ENCODE measurements at regions not wholly inside any gene's neighbourhood (a gene's known extent, or its start where the extent isn't known, plus 50 kb on each side); places are given as distances from the start of the nearest gene placed in this dataset.

GRCh38 chr20:58570204-58570859, 55.1 kb upstream of the APCDD1L start:
- intact Hi-C loops (cut with DNase I) = loop anchor here (5.0 to 10.0 kb wide), 3 partner anchors 77 to 186 kb away; partner anchors contain the start of gene VAPB
- Histone ChIP-seq H3K27me3 (no peaks in the 10 kb centered on the region), H3K4me3 (no peak overlapping the region), H3K27ac (peak overlapping the region in 3 of 4 donors; percentile 76 to 88 (median 82)), H3K36me3 (no peaks in the 10 kb centered on the region), H3K4me1 (peaks cover 2 to 59% (median 51%) of the 10 kb centered on the region in 4 donors), H3K9me3 (no peaks in the 10 kb centered on the region)
- TF ChIP-seq EP300 (IDR thresholded peaks at IDR 0.05) (no peak), POLR2AphosphoS5 (IDR thresholded peaks at IDR 0.05) (peak in 1 of 4 donors; percentile 16)
- 80 to 81% methylated on average over 15 of the region's 15 CpGs for WGBS, 2 donors
- no peak for DNase-seq

DNA sequence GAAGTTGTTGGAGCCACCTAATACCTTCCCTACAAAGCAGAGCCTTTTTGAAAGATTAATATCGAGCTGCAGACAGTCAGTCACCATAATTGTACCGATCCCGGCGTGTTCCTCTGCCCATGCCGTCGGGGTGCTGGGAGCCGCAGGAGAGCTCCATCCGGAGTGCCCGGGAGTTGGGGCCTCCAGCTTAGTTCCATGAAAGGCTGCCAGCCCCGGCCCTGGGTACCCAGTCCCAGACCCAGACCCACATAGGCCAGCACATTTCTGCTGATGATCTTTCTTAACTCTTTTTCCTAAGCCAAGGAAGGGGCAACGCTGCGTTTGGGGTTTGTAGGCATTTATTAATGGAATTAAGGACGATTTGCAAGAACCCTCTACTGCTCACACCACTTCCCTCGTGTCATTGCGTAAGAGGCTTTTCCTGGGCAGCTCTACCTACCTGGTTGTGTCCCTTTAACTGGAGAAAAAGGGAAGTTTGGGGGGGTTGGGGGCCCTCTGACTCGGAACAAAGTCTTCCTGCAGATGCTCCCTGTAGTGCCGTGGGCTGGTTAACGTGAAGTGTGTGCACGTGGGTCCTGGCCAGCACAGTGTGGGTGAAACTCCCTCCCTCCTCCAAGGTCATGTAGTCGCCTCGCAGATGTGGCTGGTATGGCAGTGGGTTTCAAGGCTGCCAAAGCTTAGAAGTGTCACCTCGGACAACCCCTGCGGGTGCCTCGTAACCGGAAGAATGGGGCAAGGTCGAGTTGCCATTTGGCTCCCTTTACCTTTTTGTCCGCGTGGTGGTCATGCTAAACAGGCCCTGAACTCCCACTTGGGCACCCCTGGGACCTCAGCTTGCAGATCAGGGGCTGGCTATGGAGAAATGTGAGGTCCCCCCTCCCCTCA, 54.3 kb upstream of the APCDD1L start:
- 70 to 86% methylated on average over 28 of the region's 28 CpGs for WGBS, 2 donors
- H3K27me3 ChIP-seq = no peaks in the 10 kb centered on the region
- peaks cover 2 to 59% (median 51%) of the 10 kb centered on the region in 4 donors for H3K4me1 ChIP-seq
- peak overlapping the region in 3 of 4 donors; percentile 76 to 88 (median 82) for H3K27ac ChIP-seq
- H3K4me3 ChIP-seq = no peak overlapping the region
- TF ChIP-seq EP300 (IDR thresholded peaks at IDR 0.05) (no peak), POLR2AphosphoS5 (IDR thresholded peaks at IDR 0.05) (no peak), POLR2A (IDR thresholded peaks at IDR 0.05) (no peak)
- no peaks in the 10 kb centered on the region for H3K36me3 ChIP-seq
- DNase-seq = no peak
- H3K9me3 ChIP-seq = no peaks in the 10 kb centered on the region
- intact Hi-C loops (cut with DNase I) = loop anchor here (2.0 to 10.0 kb wide), 4 partner anchors 78 to 185 kb away; partner anchors contain the start of gene VAPB

DNA sequence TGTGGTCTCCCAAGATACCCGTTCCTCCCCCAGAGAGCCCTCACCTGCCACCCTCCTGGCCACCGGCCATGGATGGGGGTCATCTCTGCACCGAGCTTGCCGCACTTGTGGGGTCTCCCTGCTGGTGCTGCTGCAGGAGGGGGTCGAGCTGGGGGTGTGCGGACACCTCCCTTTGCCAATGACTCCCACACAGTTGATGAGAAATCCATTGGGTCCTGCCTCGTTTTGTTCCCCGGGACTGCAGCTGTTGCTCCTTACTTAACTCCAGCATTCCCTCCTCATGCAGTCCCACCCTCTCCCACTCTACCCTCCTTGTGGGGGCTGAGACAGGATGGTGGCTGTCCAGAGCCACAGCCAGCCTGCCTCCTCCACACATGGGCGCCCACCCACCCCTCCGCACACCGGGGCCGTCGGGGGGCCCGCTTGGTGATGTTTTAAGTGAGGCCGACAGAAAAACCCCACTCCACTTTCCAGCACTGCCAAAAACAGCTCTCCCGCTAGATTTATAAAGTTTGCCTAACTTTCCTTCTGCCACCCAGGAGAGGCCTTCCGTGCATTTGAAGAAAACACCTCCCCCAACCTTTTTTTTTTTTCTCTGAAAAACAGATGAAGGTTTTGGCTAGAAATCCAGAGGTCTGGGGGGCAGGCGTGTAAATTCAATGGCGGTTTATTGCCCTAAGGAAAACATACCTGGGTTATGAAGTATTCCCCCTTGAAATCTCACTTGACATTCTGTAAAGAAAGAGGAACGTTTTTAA, 53.5 kb upstream of the APCDD1L start:
- no peak overlapping the region for H3K4me3 ChIP-seq
- WGBS, 2 donors = 79 to 82% methylated on average over 20 of the region's 20 CpGs
- H3K27ac ChIP-seq = peak overlapping the region in 3 of 4 donors; percentile 76 to 88 (median 82)
- H3K4me1 ChIP-seq = peaks cover 2 to 58% (median 50%) of the 10 kb centered on the region in 4 donors
- no peak for DNase-seq
- H3K36me3 ChIP-seq = no peaks in the 10 kb centered on the region
- TF ChIP-seq POLR2A (IDR thresholded peaks at IDR 0.05) (no peak), CTCF (IDR thresholded peaks at IDR 0.05) (no peak), POLR2AphosphoS5 (IDR thresholded peaks at IDR 0.05) (no peak), EP300 (IDR thresholded peaks at IDR 0.05) (no peak)
- intact Hi-C loops (cut with DNase I) = loop anchor here (2.0 kb wide), 1 partner anchor 122 kb away; no protein-coding TSS in a partner anchor
- H3K9me3 ChIP-seq = no peaks in the 10 kb centered on the region
- no peaks in the 10 kb centered on the region for H3K27me3 ChIP-seq

DNA sequence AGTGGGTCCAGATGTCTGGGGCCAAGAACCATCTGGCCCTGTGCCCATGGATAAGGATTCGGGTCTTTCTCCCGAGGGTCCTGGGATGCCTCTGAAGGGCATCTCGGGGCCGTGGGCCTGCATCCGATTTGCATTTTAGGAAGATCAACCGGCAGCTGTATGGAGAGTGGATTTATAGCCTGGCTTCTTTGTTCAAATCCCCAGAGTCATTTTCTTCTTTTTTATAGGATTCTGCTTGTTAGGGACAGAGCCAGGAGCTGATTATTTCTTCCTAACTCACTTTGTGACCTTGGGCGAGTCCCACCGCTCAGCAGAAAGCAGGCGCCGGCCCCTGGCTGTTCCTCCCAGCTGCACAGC, 52.9 kb upstream of the APCDD1L start:
- H3K27ac ChIP-seq = peak overlapping the region in 2 of 4 donors; percentile 82 to 88
- peaks cover 2 to 52% (median 46%) of the 10 kb centered on the region in 4 donors for H3K4me1 ChIP-seq
- no peaks in the 10 kb centered on the region for H3K27me3 ChIP-seq
- whole genome bisulfite sequencing, 2 donors = 82 to 84% methylated on average over 10 of the region's 10 CpGs
- intact Hi-C loops (cut with DNase I) = loop anchor here (2.0 kb wide), 1 partner anchor 123 kb away; no protein-coding TSS in a partner anchor
- DNase-seq = no peak
- no peak overlapping the region for H3K4me3 ChIP-seq
- H3K36me3 ChIP-seq = no peaks in the 10 kb centered on the region
- H3K9me3 ChIP-seq = no peaks in the 10 kb centered on the region
- TF ChIP-seq EP300 (IDR thresholded peaks at IDR 0.05) (no peak), POLR2A (IDR thresholded peaks at IDR 0.05) (no peak)

DNA sequence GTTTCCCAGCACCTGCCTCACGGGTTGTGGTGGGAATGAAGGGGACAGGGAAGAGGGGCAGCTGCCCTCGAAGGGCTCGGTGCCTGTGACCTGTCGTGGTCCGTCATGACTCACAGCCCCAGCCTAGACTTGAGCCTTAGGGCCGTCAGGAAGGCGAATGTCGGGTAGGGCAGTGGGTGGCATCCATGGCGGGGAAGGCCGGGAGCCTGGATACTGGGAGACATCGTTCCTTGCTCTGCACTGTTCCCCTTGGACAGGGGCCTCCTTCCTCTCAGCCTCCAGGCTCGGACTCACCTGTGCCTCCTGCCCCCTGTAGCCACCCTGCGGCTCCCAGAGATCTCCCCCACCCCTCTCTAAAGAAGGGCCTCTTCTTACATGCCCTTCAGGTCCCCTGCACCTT, 52.2 kb upstream of the APCDD1L start:
- WGBS, 2 donors = 90 to 92% methylated on average over 13 of the region's 13 CpGs
- peaks cover 2 to 46% (median 39%) of the 10 kb centered on the region in 4 donors for H3K4me1 ChIP-seq
- no peaks in the 10 kb centered on the region for H3K9me3 ChIP-seq
- no peak overlapping the region for H3K4me3 ChIP-seq
- no peak overlapping the region for H3K27ac ChIP-seq
- H3K27me3 ChIP-seq = no peaks in the 10 kb centered on the region
- intact Hi-C loops (cut with DNase I) = no loop called here
- TF ChIP-seq POLR2A (IDR thresholded peaks at IDR 0.05) (no peak), EP300 (IDR thresholded peaks at IDR 0.05) (no peak), CTCF (IDR thresholded peaks at IDR 0.05) (no peak), POLR2AphosphoS5 (IDR thresholded peaks at IDR 0.05) (no peak)
- DNase-seq = no peak
- no peaks in the 10 kb centered on the region for H3K36me3 ChIP-seq

All from sigmoid colon (tissue), 6 donors.